HEK293 (cell line): ENCODE measurements at regions not wholly inside any gene's neighbourhood (a gene's known extent, or its start where the extent isn't known, plus 50 kb on each side); places are given as distances from the start of the nearest gene placed in this dataset.

Source experiments
- ZNF24 ChIP-seq: fragments of 450-650 bp; formaldehyde crosslinking; IDR thresholded peaks from 2 replicates; pipeline ENCODE4 v1.5.1; 2016; ENCODE audit warnings: missing biosample characterization, missing genetic modification characterization
- ZNF629 ChIP-seq: fragments of 450-650 bp; formaldehyde crosslinking; IDR thresholded peaks from 2 replicates; pipeline ENCODE4 v1.5.1; 2017; ENCODE audit warnings: missing biosample characterization, missing genetic modification characterization
- TF ChIP-seq, protein P1 (sequence below): fragments of 450-650 bp; formaldehyde crosslinking; IDR thresholded peaks from 2 replicates; pipeline ENCODE4 v1.5.1; 2016; ENCODE audit warnings: missing biosample characterization, missing genetic modification characterization

DNA sequence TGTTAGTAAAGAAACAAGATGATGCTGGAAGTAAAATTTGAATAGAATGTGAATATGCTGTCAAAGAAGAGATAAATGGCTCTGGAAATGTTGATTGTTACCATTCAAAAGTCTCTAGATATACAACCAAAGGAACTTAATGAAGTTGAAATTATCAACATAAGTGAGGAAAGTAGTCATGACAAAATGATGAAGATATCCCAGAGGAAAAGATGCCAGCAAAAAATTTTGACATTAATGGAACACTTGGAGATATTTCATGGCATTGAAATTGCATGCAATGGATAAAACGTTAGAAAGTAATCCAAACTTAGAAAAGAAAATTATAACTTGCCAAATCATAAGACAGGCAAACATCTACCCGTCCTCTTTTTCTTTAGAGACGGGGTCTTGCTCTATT, 154.5 kb upstream of the OLFM3 start:
- no peak for TF ChIP-seq ZNF629
- no peak for TF ChIP-seq ZNF24 (tag by site-specific recombination)
- TF ChIP-seq, protein P1, sequence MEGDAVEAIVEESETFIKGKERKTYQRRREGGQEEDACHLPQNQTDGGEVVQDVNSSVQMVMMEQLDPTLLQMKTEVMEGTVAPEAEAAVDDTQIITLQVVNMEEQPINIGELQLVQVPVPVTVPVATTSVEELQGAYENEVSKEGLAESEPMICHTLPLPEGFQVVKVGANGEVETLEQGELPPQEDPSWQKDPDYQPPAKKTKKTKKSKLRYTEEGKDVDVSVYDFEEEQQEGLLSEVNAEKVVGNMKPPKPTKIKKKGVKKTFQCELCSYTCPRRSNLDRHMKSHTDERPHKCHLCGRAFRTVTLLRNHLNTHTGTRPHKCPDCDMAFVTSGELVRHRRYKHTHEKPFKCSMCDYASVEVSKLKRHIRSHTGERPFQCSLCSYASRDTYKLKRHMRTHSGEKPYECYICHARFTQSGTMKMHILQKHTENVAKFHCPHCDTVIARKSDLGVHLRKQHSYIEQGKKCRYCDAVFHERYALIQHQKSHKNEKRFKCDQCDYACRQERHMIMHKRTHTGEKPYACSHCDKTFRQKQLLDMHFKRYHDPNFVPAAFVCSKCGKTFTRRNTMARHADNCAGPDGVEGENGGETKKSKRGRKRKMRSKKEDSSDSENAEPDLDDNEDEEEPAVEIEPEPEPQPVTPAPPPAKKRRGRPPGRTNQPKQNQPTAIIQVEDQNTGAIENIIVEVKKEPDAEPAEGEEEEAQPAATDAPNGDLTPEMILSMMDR (tag by site-specific recombination): no peak
